ENCODE measurements at regions not wholly inside any gene's neighbourhood (a gene's known extent, or its start where the extent isn't known, plus 50 kb on each side); places are given as distances from the start of the nearest gene placed in this dataset.

DNA sequence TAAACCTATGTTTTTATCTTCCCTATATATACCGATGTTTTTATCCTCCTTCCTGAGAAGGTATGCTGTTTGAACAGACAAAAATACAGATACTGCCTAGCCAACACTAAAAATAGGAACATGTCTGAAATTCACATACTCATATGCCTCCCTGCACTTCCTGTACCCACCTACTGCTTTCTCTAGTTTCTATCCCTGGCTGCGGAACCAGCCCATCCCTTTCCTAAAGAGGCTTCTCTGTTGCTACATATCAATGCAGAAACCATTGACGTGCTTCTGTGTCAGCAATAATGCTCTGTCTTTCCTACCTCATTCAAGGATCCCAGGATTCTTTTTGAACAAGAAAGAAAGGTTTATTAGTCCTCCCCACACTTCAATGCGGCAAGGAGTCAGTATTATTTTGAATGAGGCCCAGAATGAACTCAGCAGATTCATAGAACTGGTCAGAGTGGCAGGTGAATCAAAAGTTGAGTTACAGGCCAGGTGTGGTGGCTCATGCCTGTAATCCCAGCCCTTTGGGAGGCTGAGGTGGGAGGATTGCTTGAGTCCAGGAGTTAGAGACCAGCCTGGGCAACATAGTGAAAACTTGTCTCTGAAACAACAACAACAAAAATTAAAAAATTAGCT is 67.8 kb upstream of the NAP1L1 start:
- Histone ChIP-seq H3K56ac (ENCODE audit: extremely low read depth, insufficient read depth, low read length) (no peak overlapping the region), H3K18ac (ENCODE audit: low read depth, low read length) (no peak overlapping the region), H3K9me1 (ENCODE audit: insufficient read depth, low read length) (no peaks in the 10 kb centered on the region), H3K9ac (ENCODE audit: low read depth, low read length) (no peak overlapping the region), H2AK9ac (replicated peaks; ENCODE audit: low read depth, low read length, poor library complexity) (no peak overlapping the region), H3K23ac (ENCODE audit: low read depth, low read length) (no peak overlapping the region), H2BK120ac (ENCODE audit: low read depth, low read length) (no peak overlapping the region), H3K4me3 (ENCODE audit: insufficient read depth, low read depth, low read length) (no peak overlapping the region), H4K91ac (ENCODE audit: insufficient read depth, low read depth, low read length) (no peak overlapping the region), H3K4me1 (ENCODE audit: control insufficient read depth, insufficient read depth, low read length) (no peaks in the 10 kb centered on the region), H3K36me3 (ENCODE audit: control insufficient read depth, insufficient read depth, low read length) (no peaks in the 10 kb centered on the region), H2BK15ac (ENCODE audit: low read depth, low read length) (no peak overlapping the region), H3K27me3 (ENCODE audit: control insufficient read depth, insufficient read depth, low read length) (no peaks in the 10 kb centered on the region), H2BK5ac (ENCODE audit: low read depth, low read length, poor library complexity, severe bottlenecking) (no peak overlapping the region), H4K5ac (ENCODE audit: low read depth, low read length) (no peak overlapping the region), H4K20me1 (ENCODE audit: insufficient read depth, low read length) (no peaks in the 10 kb centered on the region), H3K27ac (ENCODE audit: insufficient read depth, low read length) (no peak overlapping the region), H2AFZ (replicated peaks; ENCODE audit: low read length, poor library complexity) (no peak overlapping the region), H3K4me2 (ENCODE audit: low read depth, low read length) (no peak overlapping the region), H3K4ac (ENCODE audit: low read depth, low read length) (no peak overlapping the region), H2BK20ac (ENCODE audit: low read depth, low read length) (no peak overlapping the region), H4K8ac (ENCODE audit: low read depth in 2 of 2, low read length in 2 of 2) (no peak overlapping the region), H2AK5ac (ENCODE audit: low read depth, low read length) (no peak overlapping the region), H3K79me1 (ENCODE audit: low read depth in 1 of 2, low read length in 2 of 2) (no peaks in the 10 kb centered on the region), H3K9me3 (ENCODE audit: control insufficient read depth, insufficient read depth, low read length) (no peaks in the 10 kb centered on the region; the same call in 1 of the 2 replicates), H3K14ac (replicated peaks; ENCODE audit: low read depth, low read length) (no peak overlapping the region)
- intact Hi-C loops (cut with micrococcal nuclease) (no loop called here), dilution Hi-C loops (cut with HindIII; ENCODE audit: low sequenced_read_pairs, unreplicated experiment) (no loop called here), in situ Hi-C loops (cut with MboI; ENCODE audit: low sequenced_read_pairs) (no loop called here)
- no peak for ATAC-seq (ENCODE audit: low read depth)
- POLR2A ChIA-PET (ENCODE audit: unreplicated experiment) = no interaction called here
- WGBS, 2 experiments (ENCODE audit: extremely low coverage in 2 of 2, insufficient read length in 1 of 2) = 85% methylated on average over 3 of the region's 4 CpGs; no CpG with 5 or more reads in 1 of the 2 experiments
- no TSS peak for BruUV-seq (replicated peaks)
- TF ChIP-seq CHD1 (IDR thresholded peaks at IDR 0.05; ENCODE audit: low read depth, low read length) (no peak), BHLHE40 (IDR thresholded peaks at IDR 0.05; ENCODE audit: low read depth, low read length) (no peak), RCOR1 (IDR thresholded peaks at IDR 0.05; ENCODE audit: insufficient replicate concordance, low read length) (no peak), RFX5 (IDR thresholded peaks at IDR 0.05; ENCODE audit: low read depth, low read length) (no peak), MAFK (IDR thresholded peaks at IDR 0.05; ENCODE audit: low read depth, low read length) (no peak), MXI1 (IDR thresholded peaks at IDR 0.05; ENCODE audit: borderline replicate concordance, low read depth, low read length) (no peak), CEBPB (IDR thresholded peaks at IDR 0.05; ENCODE audit: low read depth, low read length) (no peak), RAD21 (IDR thresholded peaks at IDR 0.05; ENCODE audit: low read length) (no peak), MAZ (IDR thresholded peaks at IDR 0.05; ENCODE audit: borderline replicate concordance, low read depth, low read length) (no peak), POLR2A (IDR thresholded peaks at IDR 0.05; ENCODE audit: low read depth, low read length) (no peak), NFE2L2 (IDR thresholded peaks at IDR 0.05; ENCODE audit: low read depth, low read length) (no peak), FOS (IDR thresholded peaks at IDR 0.05; ENCODE audit: low read depth, low read length) (no peak)
- TF ChIP-seq, protein P1, sequence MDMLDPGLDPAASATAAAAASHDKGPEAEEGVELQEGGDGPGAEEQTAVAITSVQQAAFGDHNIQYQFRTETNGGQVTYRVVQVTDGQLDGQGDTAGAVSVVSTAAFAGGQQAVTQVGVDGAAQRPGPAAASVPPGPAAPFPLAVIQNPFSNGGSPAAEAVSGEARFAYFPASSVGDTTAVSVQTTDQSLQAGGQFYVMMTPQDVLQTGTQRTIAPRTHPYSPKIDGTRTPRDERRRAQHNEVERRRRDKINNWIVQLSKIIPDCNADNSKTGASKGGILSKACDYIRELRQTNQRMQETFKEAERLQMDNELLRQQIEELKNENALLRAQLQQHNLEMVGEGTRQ (IDR thresholded peaks at IDR 0.05; ENCODE audit: low read depth, low read length) = no peak
- TF ChIP-seq, protein P2, sequence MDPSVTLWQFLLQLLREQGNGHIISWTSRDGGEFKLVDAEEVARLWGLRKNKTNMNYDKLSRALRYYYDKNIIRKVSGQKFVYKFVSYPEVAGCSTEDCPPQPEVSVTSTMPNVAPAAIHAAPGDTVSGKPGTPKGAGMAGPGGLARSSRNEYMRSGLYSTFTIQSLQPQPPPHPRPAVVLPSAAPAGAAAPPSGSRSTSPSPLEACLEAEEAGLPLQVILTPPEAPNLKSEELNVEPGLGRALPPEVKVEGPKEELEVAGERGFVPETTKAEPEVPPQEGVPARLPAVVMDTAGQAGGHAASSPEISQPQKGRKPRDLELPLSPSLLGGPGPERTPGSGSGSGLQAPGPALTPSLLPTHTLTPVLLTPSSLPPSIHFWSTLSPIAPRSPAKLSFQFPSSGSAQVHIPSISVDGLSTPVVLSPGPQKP (IDR thresholded peaks at IDR 0.05; ENCODE audit: borderline replicate concordance, low read depth, low read length) = no peak
- TF ChIP-seq, protein P3, sequence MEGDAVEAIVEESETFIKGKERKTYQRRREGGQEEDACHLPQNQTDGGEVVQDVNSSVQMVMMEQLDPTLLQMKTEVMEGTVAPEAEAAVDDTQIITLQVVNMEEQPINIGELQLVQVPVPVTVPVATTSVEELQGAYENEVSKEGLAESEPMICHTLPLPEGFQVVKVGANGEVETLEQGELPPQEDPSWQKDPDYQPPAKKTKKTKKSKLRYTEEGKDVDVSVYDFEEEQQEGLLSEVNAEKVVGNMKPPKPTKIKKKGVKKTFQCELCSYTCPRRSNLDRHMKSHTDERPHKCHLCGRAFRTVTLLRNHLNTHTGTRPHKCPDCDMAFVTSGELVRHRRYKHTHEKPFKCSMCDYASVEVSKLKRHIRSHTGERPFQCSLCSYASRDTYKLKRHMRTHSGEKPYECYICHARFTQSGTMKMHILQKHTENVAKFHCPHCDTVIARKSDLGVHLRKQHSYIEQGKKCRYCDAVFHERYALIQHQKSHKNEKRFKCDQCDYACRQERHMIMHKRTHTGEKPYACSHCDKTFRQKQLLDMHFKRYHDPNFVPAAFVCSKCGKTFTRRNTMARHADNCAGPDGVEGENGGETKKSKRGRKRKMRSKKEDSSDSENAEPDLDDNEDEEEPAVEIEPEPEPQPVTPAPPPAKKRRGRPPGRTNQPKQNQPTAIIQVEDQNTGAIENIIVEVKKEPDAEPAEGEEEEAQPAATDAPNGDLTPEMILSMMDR (conservative IDR thresholded peaks at IDR 0.05; ENCODE audit: low read depth, low read length) = no peak
- DNase-seq = no peak
- CTCF ChIA-PET = no interaction called here
